ENCODE measurements at regions not wholly inside any gene's neighbourhood (a gene's known extent, or its start where the extent isn't known, plus 50 kb on each side); places are given as distances from the start of the nearest gene placed in this dataset.

- H3K36me3 ChIP-seq = no peaks in the 10 kb centered on the region
- no peak overlapping the region for H3K4me3 ChIP-seq
- no peak overlapping the region for H3K27ac ChIP-seq
- DNase-seq = no peak
- no peaks in the 10 kb centered on the region for H3K4me1 ChIP-seq
- H3K27me3 ChIP-seq = no peaks in the 10 kb centered on the region
- peaks cover 0 to 4% (median 0%) of the 10 kb centered on the region in 3 donors for H3K9me3 ChIP-seq
- no peak for TF ChIP-seq CTCF (IDR thresholded peaks at IDR 0.05)
- intact Hi-C loops (cut with DNase I; ENCODE audit: low total_unique reads) = no loop called here
Measured at GRCh38 chr2:123811846-123812245, 213.2 kb upstream of the CNTNAP5 start.

GRCh38 chr2:123816203-123816602, 208.9 kb upstream of the CNTNAP5 start:
- no peak for TF ChIP-seq CTCF (IDR thresholded peaks at IDR 0.05)

GRCh38 chr2:123816928-123817327, 208.2 kb upstream of the CNTNAP5 start:
- no peak overlapping the region for H3K27ac ChIP-seq
- no peak overlapping the region for H3K4me3 ChIP-seq
- no peaks in the 10 kb centered on the region for H3K9me3 ChIP-seq
- DNase-seq = no peak
- no peaks in the 10 kb centered on the region for H3K4me1 ChIP-seq
- no peaks in the 10 kb centered on the region for H3K36me3 ChIP-seq
- no peak for TF ChIP-seq CTCF (IDR thresholded peaks at IDR 0.05)
- no peaks in the 10 kb centered on the region for H3K27me3 ChIP-seq
- intact Hi-C loops (cut with DNase I; ENCODE audit: low total_unique reads) = no loop called here

More at GRCh38 chr2:123816203-123816602, 208.9 kb upstream of the CNTNAP5 start:
- H3K36me3 ChIP-seq = no peaks in the 10 kb centered on the region
- no peak overlapping the region for H3K27ac ChIP-seq
- H3K4me1 ChIP-seq = no peaks in the 10 kb centered on the region
- no peak overlapping the region for H3K4me3 ChIP-seq
- no peaks in the 10 kb centered on the region for H3K9me3 ChIP-seq
- DNase-seq = no peak
- intact Hi-C loops (cut with DNase I; ENCODE audit: low total_unique reads) = no loop called here
- no peaks in the 10 kb centered on the region for H3K27me3 ChIP-seq

- intact Hi-C loops (cut with DNase I; ENCODE audit: low total_unique reads) = no loop called here
- no peaks in the 10 kb centered on the region for H3K27me3 ChIP-seq
- no peak for DNase-seq
- no peak overlapping the region for H3K27ac ChIP-seq
- peaks cover 0 to 6% (median 6%) of the 10 kb centered on the region in 3 donors for H3K9me3 ChIP-seq
- H3K4me3 ChIP-seq = no peak overlapping the region
- H3K36me3 ChIP-seq = no peaks in the 10 kb centered on the region
- TF ChIP-seq CTCF (IDR thresholded peaks at IDR 0.05) = no peak
- no peaks in the 10 kb centered on the region for H3K4me1 ChIP-seq
Measured at GRCh38 chr2:123826729-123827271, 198.3 kb upstream of the CNTNAP5 start.

GRCh38 chr2:123839326-123839725, 185.8 kb upstream of the CNTNAP5 start:
- Histone ChIP-seq H3K4me3 (no peak overlapping the region), H3K27me3 (no peaks in the 10 kb centered on the region), H3K4me1 (no peaks in the 10 kb centered on the region), H3K9me3 (peaks cover 0 to 12% (median 5%) of the 10 kb centered on the region in 3 donors), H3K27ac (no peak overlapping the region), H3K36me3 (no peaks in the 10 kb centered on the region)
- intact Hi-C loops (cut with DNase I; ENCODE audit: low total_unique reads) = no loop called here
- no peak for TF ChIP-seq CTCF (IDR thresholded peaks at IDR 0.05)
- no peak for DNase-seq

GRCh38 chr2:123840016-123840415, 185.1 kb upstream of the CNTNAP5 start:
- Histone ChIP-seq H3K4me3 (no peak overlapping the region), H3K4me1 (no peaks in the 10 kb centered on the region), H3K27ac (no peak overlapping the region), H3K36me3 (no peaks in the 10 kb centered on the region), H3K9me3 (peaks cover 0 to 12% (median 5%) of the 10 kb centered on the region in 3 donors), H3K27me3 (no peaks in the 10 kb centered on the region)
- TF ChIP-seq CTCF (IDR thresholded peaks at IDR 0.05) = no peak
- intact Hi-C loops (cut with DNase I; ENCODE audit: low total_unique reads) = no loop called here
- no peak for DNase-seq

Data from tibial artery (tissue), 4 donors.